ENCODE measurements at regions not wholly inside any gene's neighbourhood (a gene's known extent, or its start where the extent isn't known, plus 50 kb on each side); places are given as distances from the start of the nearest gene placed in this dataset.
"Not testable (repeated sequence)": the region's sequence is repeated elsewhere in the genome, so short reads cannot be mapped to it uniquely, and the experiment has no call there.

GRCh38 chr19:30933454-30933853 is 415.8 kb downstream of the TSHZ3 start:
- not testable (repeated sequence) for TF ChIP-seq CTCF, POLR2A, EP300 (IDR thresholded peaks at IDR 0.05)

All from tibial nerve (tissue), 4 donors.